ENCODE measurements at regions not wholly inside any gene's neighbourhood (a gene's known extent, or its start where the extent isn't known, plus 50 kb on each side); places are given as distances from the start of the nearest gene placed in this dataset.

- Histone ChIP-seq H3K9me3 (ENCODE audit: insufficient read depth, low read depth, low read length) (no peaks in the 10 kb centered on the region), H4K20me1 (ENCODE audit: insufficient read depth, low read length) (no peaks in the 10 kb centered on the region), H2AFZ (ENCODE audit: low read depth, low read length) (no peak overlapping the region), H3K9ac (ENCODE audit: low read length) (no peak overlapping the region), H3K4me3 (ENCODE audit: insufficient read depth, low read depth, low read length) (no peak overlapping the region), H3K36me3 (ENCODE audit: insufficient read depth, low read length) (no peaks in the 10 kb centered on the region), H3K27ac (ENCODE audit: low read depth, low read length) (no peak overlapping the region), H3K4me2 (ENCODE audit: low read length) (no peak overlapping the region), H3K79me2 (ENCODE audit: insufficient read depth, low read length) (no peaks in the 10 kb centered on the region), H3K4me1 (ENCODE audit: insufficient read depth, low read length) (peaks cover 10% of the 10 kb centered on the region), H3K27me3 (ENCODE audit: insufficient read depth, low read length) (no peaks in the 10 kb centered on the region)
- Mint-ChIP-seq H3K36me3 (ENCODE audit: low read depth, unreplicated experiment) (no peaks in the 10 kb centered on the region), H3K4me1 (ENCODE audit: low read depth, unreplicated experiment) (peaks cover 13% of the 10 kb centered on the region), H3K4me3 (ENCODE audit: unreplicated experiment) (no peak overlapping the region), H3K27me3 (ENCODE audit: low read depth, unreplicated experiment) (peaks cover 5% of the 10 kb centered on the region), H3K9me3 (ENCODE audit: unreplicated experiment) (peaks cover 5% of the 10 kb centered on the region), H3K27ac (ENCODE audit: unreplicated experiment) (no peak overlapping the region)
- no peak for DNase-seq (ENCODE audit: low read depth)
- TF ChIP-seq CTCF (IDR thresholded peaks at IDR 0.05; ENCODE audit: insufficient read depth, low read depth, low read length) (no peak), EZH2 (IDR thresholded peaks at IDR 0.05; ENCODE audit: insufficient read depth, low read length) (no peak)
- no peak for FAIRE-seq
Observed at GRCh38 chr15:38860253-38860652, 295.6 kb upstream of the RASGRP1 start.

DNA sequence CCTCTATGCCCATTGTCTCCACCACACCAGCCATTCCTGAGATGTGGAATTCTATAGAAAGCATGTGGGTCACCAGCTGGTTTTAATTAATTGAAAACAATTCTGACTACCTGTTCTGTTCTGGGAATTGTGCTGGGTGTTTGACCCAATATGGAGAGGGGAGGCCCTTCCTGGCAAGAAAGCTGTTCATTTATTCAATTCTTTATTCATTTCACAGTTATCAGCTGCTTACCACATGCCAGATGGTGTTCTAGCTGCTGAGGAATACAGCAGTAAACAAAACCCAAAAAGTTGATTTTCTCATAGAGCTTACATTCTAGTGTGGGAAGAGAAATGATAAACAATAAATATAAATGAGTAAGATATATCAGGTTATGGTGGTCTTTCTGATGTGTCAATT, 296.1 kb upstream of the RASGRP1 start:
- H3K79me2 ChIP-seq (ENCODE audit: insufficient read depth, low read length): no peaks in the 10 kb centered on the region
- peaks cover 5% of the 10 kb centered on the region for H3K27me3 Mint-ChIP-seq (ENCODE audit: low read depth, unreplicated experiment)
- no peak overlapping the region for H3K4me3 ChIP-seq (ENCODE audit: insufficient read depth, low read depth, low read length)
- no peak overlapping the region for H3K4me3 Mint-ChIP-seq (ENCODE audit: unreplicated experiment)
- H3K9me3 ChIP-seq (ENCODE audit: insufficient read depth, low read depth, low read length): no peaks in the 10 kb centered on the region
- no peak overlapping the region for H3K27ac Mint-ChIP-seq (ENCODE audit: unreplicated experiment)
- H3K36me3 Mint-ChIP-seq (ENCODE audit: low read depth, unreplicated experiment): no peaks in the 10 kb centered on the region
- peaks cover 15% of the 10 kb centered on the region for H3K4me1 Mint-ChIP-seq (ENCODE audit: low read depth, unreplicated experiment)
- no peak overlapping the region for H3K27ac ChIP-seq (ENCODE audit: low read depth, low read length)
- no peak for TF ChIP-seq EZH2 (IDR thresholded peaks at IDR 0.05; ENCODE audit: insufficient read depth, low read length)
- no peak for TF ChIP-seq CTCF (IDR thresholded peaks at IDR 0.05; ENCODE audit: insufficient read depth, low read depth, low read length)
- H3K9me3 Mint-ChIP-seq (ENCODE audit: unreplicated experiment): peaks cover 5% of the 10 kb centered on the region
- H3K36me3 ChIP-seq (ENCODE audit: insufficient read depth, low read length): no peaks in the 10 kb centered on the region
- no peak overlapping the region for H3K9ac ChIP-seq (ENCODE audit: low read length)
- no peaks in the 10 kb centered on the region for H4K20me1 ChIP-seq (ENCODE audit: insufficient read depth, low read length)
- no peaks in the 10 kb centered on the region for H3K27me3 ChIP-seq (ENCODE audit: insufficient read depth, low read length)
- H3K4me1 ChIP-seq (ENCODE audit: insufficient read depth, low read length): peaks cover 11% of the 10 kb centered on the region
- no peak overlapping the region for H3K4me2 ChIP-seq (ENCODE audit: low read length)
- FAIRE-seq: no peak
- no peak overlapping the region for H2AFZ ChIP-seq (ENCODE audit: low read depth, low read length)
- DNase-seq (ENCODE audit: low read depth): no peak

DNA sequence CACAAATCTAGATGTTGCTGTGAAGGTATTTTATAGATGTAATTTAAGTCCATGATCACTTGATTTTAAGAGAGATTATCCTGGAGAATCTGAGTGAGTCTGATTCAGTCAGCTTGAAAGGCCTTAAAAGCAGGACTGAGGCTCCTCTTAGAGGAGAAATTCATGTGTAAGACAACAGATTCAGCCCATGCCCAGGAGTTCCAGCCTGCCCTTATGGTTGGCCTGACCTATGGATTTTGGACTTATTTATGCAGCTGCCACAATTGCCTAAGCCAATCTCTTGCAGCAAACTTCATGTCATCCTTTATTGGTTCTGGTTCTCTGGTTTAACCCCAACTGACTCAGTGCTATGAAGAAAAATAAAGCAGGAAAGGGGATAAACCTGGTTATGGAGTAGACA, 296.5 kb upstream of the RASGRP1 start:
- H3K4me3 ChIP-seq (ENCODE audit: insufficient read depth, low read depth, low read length): no peak overlapping the region
- H3K27ac ChIP-seq (ENCODE audit: low read depth, low read length): no peak overlapping the region
- DNase-seq (ENCODE audit: low read depth): no peak
- H2AFZ ChIP-seq (ENCODE audit: low read depth, low read length): no peak overlapping the region
- Mint-ChIP-seq H3K4me1 (ENCODE audit: low read depth, unreplicated experiment) (peaks cover 16% of the 10 kb centered on the region), H3K27me3 (ENCODE audit: low read depth, unreplicated experiment) (peaks cover 5% of the 10 kb centered on the region), H3K4me3 (ENCODE audit: unreplicated experiment) (no peak overlapping the region), H3K9me3 (ENCODE audit: unreplicated experiment) (peaks cover 5% of the 10 kb centered on the region), H3K36me3 (ENCODE audit: low read depth, unreplicated experiment) (no peaks in the 10 kb centered on the region), H3K27ac (ENCODE audit: unreplicated experiment) (no peak overlapping the region)
- no peaks in the 10 kb centered on the region for H3K27me3 ChIP-seq (ENCODE audit: insufficient read depth, low read length)
- H3K9me3 ChIP-seq (ENCODE audit: insufficient read depth, low read depth, low read length): no peaks in the 10 kb centered on the region
- H3K4me1 ChIP-seq (ENCODE audit: insufficient read depth, low read length): peaks cover 11% of the 10 kb centered on the region
- no peaks in the 10 kb centered on the region for H4K20me1 ChIP-seq (ENCODE audit: insufficient read depth, low read length)
- TF ChIP-seq EZH2 (IDR thresholded peaks at IDR 0.05; ENCODE audit: insufficient read depth, low read length) (no peak), CTCF (IDR thresholded peaks at IDR 0.05; ENCODE audit: insufficient read depth, low read depth, low read length) (no peak)
- H3K9ac ChIP-seq (ENCODE audit: low read length): no peak overlapping the region
- no peaks in the 10 kb centered on the region for H3K79me2 ChIP-seq (ENCODE audit: insufficient read depth, low read length)
- FAIRE-seq: no peak
- H3K4me2 ChIP-seq (ENCODE audit: low read length): no peak overlapping the region
- no peaks in the 10 kb centered on the region for H3K36me3 ChIP-seq (ENCODE audit: insufficient read depth, low read length)
